CD4-positive, CD25-positive, alpha-beta regulatory T cell (primary cell): ENCODE measurements at regions not wholly inside any gene's neighbourhood (a gene's known extent, or its start where the extent isn't known, plus 50 kb on each side); places are given as distances from the start of the nearest gene placed in this dataset.

ENCODE experiments used
- ATAC-seq, 2 donors: fragments of 150-1000 bp; cut with Tn5 transposase; one replicate each; pipeline ENCODE4 v1.10.0; 2021; ENCODE audit warnings: low read depth in 2 of 2, moderate number of reproducible peaks in 2 of 2, moderate library complexity in 1 of 2
- DNase-seq, 3 donors: peaks; one replicate each; pipeline versions ENCODE4 v3.0.0 to v3.0.0-alpha.2; 2012 to 2022; ENCODE audit warnings: mixed read lengths in 1 of 3
- H3K27ac ChIP-seq: one replicate; pipeline ENCODE4 v1.7.0; 2013; ENCODE audit warnings: mild to moderate bottlenecking, low read length; ENCODE audit not compliant: insufficient read depth, poor library complexity, severe bottlenecking
- H3K27me3 ChIP-seq: one replicate; pipeline ENCODE4 v1.7.0; 2013; ENCODE audit warnings: low read length; ENCODE audit not compliant: control insufficient read depth, insufficient read depth
- H3K36me3 ChIP-seq: one replicate; pipeline ENCODE4 v1.7.0; 2013; ENCODE audit warnings: mild to moderate bottlenecking, low read length, moderate library complexity; ENCODE audit not compliant: control insufficient read depth, insufficient read depth
- H3K4me1 ChIP-seq: 2 replicates; pipeline ENCODE4 v1.7.0; 2013; ENCODE audit warnings: mild to moderate bottlenecking, low read length; ENCODE audit not compliant: insufficient read depth, control insufficient read depth, poor library complexity, severe bottlenecking
- H3K4me3 ChIP-seq: one replicate; pipeline ENCODE4 v1.7.0; 2013; ENCODE audit warnings: low read depth, mild to moderate bottlenecking, low read length, moderate library complexity
- H3K9me3 ChIP-seq, 2 experiments: 1 replicate in 1 of 2; 2 replicates in 1 of 2; pipeline ENCODE4 v1.7.0; 2013; ENCODE audit warnings: low read length in 2 of 2, mild to moderate bottlenecking in 1 of 2, moderate library complexity in 1 of 2; ENCODE audit not compliant: control insufficient read depth in 2 of 2
- H3K27ac Mint-ChIP-seq, 3 donors: one replicate each; pipeline ENCODE4 v1.8.0; 2020 to 2022; ENCODE audit warnings: mild to moderate bottlenecking in 3 of 3, mixed read lengths in 3 of 3, moderate library complexity in 2 of 3
- H3K27me3 Mint-ChIP-seq: one replicate; pipeline ENCODE4 v1.8.0; 2022; ENCODE audit warnings: mild to moderate bottlenecking, mixed read lengths
- H3K36me3 Mint-ChIP-seq: one replicate; pipeline ENCODE4 v1.8.0; 2020; ENCODE audit warnings: mixed read lengths
- H3K4me1 Mint-ChIP-seq, 4 donors: one replicate each; pipeline ENCODE4 v1.8.0; 2020 to 2022; ENCODE audit warnings: mixed read lengths in 4 of 4, mild to moderate bottlenecking in 1 of 4
- H3K4me3 Mint-ChIP-seq, 4 donors: one replicate each; pipeline ENCODE4 v1.8.0; 2020 to 2022; ENCODE audit warnings: mild to moderate bottlenecking in 4 of 4, mixed read lengths in 4 of 4, moderate library complexity in 3 of 4
- H3K9me3 Mint-ChIP-seq, 7 donors: one replicate each; pipeline ENCODE4 v1.8.0; 2020 to 2022; ENCODE audit warnings: mixed read lengths in 7 of 7, mild to moderate bottlenecking in 3 of 7, moderate library complexity in 2 of 7

DNA sequence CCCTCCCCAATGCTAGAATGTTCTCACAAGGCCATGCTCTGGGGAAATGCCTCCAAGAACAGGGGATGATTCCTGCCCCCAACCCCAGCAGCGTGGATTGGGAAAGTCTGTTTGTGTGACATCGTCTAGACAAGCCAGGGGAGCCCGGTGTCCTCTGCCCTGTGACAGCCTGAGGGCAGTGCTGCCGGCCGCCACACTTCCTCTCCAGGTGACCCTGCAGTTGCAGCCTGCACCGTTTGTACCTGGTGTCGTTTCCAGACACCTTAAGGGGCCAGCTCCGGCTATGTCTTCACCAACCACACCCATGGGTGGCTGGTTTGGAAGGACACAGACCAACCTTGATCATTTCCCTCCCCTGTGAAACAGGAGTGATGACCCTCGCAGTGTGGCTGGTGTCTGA, 372.6 kb downstream of the BCL11B start:
- H3K4me1 Mint-ChIP-seq, result peaks cover 0 to 7% (median 2%) of the 10 kb centered on the region in 4 donors
- no peaks in the 10 kb centered on the region for H3K36me3 ChIP-seq
- no peak overlapping the region for H3K27ac Mint-ChIP-seq
- H3K27me3 Mint-ChIP-seq, result peaks cover 4% of the 10 kb centered on the region
- peaks cover 0 to 3% (median 0%) of the 10 kb centered on the region in 7 donors for H3K9me3 Mint-ChIP-seq
- DNase-seq (no peak), ATAC-seq (no peak)
- no peaks in the 10 kb centered on the region for H3K27me3 ChIP-seq
- no peaks in the 10 kb centered on the region for H3K36me3 Mint-ChIP-seq
- no peaks in the 10 kb centered on the region for H3K4me1 ChIP-seq
- H3K27ac ChIP-seq, result no peak overlapping the region
- no peaks in the 10 kb centered on the region for H3K9me3 ChIP-seq
- no peak overlapping the region for H3K4me3 ChIP-seq
- H3K4me3 Mint-ChIP-seq, result no peak overlapping the region

DNA sequence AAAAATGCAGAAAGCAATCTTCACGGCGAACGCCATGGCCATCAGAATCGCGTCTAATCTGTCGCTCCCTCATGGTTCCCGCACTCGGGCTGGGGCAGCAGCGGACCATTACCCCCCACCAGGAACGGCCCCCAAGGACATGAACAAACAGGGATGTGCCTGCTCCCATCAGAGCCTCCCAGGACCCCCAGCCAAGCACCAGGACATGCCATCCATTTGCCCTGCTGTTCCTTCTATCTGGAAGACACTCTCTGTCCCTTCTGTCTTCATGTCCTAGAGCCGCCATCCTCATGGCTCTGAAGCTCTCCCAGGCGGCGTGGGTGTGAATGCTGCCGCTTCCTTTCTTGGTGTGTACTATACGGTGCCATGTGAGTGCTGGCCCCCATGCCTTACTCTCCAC, 371.8 kb downstream of the BCL11B start:
- Histone ChIP-seq H3K27ac (no peak overlapping the region), H3K4me1 (no peaks in the 10 kb centered on the region), H3K36me3 (no peaks in the 10 kb centered on the region), H3K4me3 (no peak overlapping the region), H3K27me3 (no peaks in the 10 kb centered on the region), H3K9me3 (no peaks in the 10 kb centered on the region)
- Mint-ChIP-seq H3K36me3 (no peaks in the 10 kb centered on the region), H3K27me3 (peaks cover 7% of the 10 kb centered on the region), H3K4me1 (peaks cover 0 to 7% (median 2%) of the 10 kb centered on the region in 4 donors), H3K9me3 (peaks cover 0 to 4% (median 0%) of the 10 kb centered on the region in 7 donors), H3K4me3 (no peak overlapping the region), H3K27ac (no peak overlapping the region)
- no peak for DNase-seq
- ATAC-seq, result no peak

- H3K4me3 Mint-ChIP-seq, result no peak overlapping the region
- H3K9me3 ChIP-seq, result no peaks in the 10 kb centered on the region
- H3K36me3 ChIP-seq, result no peaks in the 10 kb centered on the region
- no peak overlapping the region for H3K27ac ChIP-seq
- no peaks in the 10 kb centered on the region for H3K4me1 ChIP-seq
- no peak for DNase-seq
- peaks cover 0 to 4% (median 0%) of the 10 kb centered on the region in 7 donors for H3K9me3 Mint-ChIP-seq
- H3K27ac Mint-ChIP-seq, result peak overlapping the region in 1 of 3 donors; percentile 29
- no peak for ATAC-seq
- H3K36me3 Mint-ChIP-seq, result no peaks in the 10 kb centered on the region
- peaks cover 7% of the 10 kb centered on the region for H3K27me3 Mint-ChIP-seq
- H3K27me3 ChIP-seq, result no peaks in the 10 kb centered on the region
- peaks cover 0 to 7% (median 2%) of the 10 kb centered on the region in 4 donors for H3K4me1 Mint-ChIP-seq
- no peak overlapping the region for H3K4me3 ChIP-seq
Measured at GRCh38 chr14:98900798-98901197, 371.2 kb downstream of the BCL11B start.

- peaks cover 7% of the 10 kb centered on the region for H3K27me3 Mint-ChIP-seq
- no peaks in the 10 kb centered on the region for H3K27me3 ChIP-seq
- peaks cover 0 to 4% (median 0%) of the 10 kb centered on the region in 7 donors for H3K9me3 Mint-ChIP-seq
- no peaks in the 10 kb centered on the region for H3K4me1 ChIP-seq
- DNase-seq, result no peak
- no peak for ATAC-seq
- H3K4me1 Mint-ChIP-seq, result peaks cover 0 to 7% (median 2%) of the 10 kb centered on the region in 4 donors
- H3K27ac ChIP-seq, result no peak overlapping the region
- H3K36me3 ChIP-seq, result no peaks in the 10 kb centered on the region
- H3K27ac Mint-ChIP-seq, result peak overlapping the region in 1 of 3 donors; percentile 47
- no peak overlapping the region for H3K4me3 ChIP-seq
- H3K4me3 Mint-ChIP-seq, result no peak overlapping the region
- no peaks in the 10 kb centered on the region for H3K9me3 ChIP-seq
- no peaks in the 10 kb centered on the region for H3K36me3 Mint-ChIP-seq
Measured at GRCh38 chr14:98901511-98902205, 370.3 kb downstream of the BCL11B start.

GRCh38 chr14:98903371-98903770, 368.6 kb downstream of the BCL11B start:
- Histone ChIP-seq H3K4me1 (no peaks in the 10 kb centered on the region), H3K36me3 (no peaks in the 10 kb centered on the region), H3K9me3 (no peaks in the 10 kb centered on the region), H3K27ac (no peak overlapping the region), H3K4me3 (no peak overlapping the region), H3K27me3 (no peaks in the 10 kb centered on the region)
- Mint-ChIP-seq H3K4me3 (no peak overlapping the region), H3K27ac (no peak overlapping the region), H3K4me1 (peaks cover 0 to 7% (median 2%) of the 10 kb centered on the region in 4 donors), H3K27me3 (peaks cover 7% of the 10 kb centered on the region), H3K36me3 (no peaks in the 10 kb centered on the region), H3K9me3 (peaks cover 0 to 5% (median 0%) of the 10 kb centered on the region in 7 donors)
- ATAC-seq, result no peak
- DNase-seq, result no peak

DNA sequence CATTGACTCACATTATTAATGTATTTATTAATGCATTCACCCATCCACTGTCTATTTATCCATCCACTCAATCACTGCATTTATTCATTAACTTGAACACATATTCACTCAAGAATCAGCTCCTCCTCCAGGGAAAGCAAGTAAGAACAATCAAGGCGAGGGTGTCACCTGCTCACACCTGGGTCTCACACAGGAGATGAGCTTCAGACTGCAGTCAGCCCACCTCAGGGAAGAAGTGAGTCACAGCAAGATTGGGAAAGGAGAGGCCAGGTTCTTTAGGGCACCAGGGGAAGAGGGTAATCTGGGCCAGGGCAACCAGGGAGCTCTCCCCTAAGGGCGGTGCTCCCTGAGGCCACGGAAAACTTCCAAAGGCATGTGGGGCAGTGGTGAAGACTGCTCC, 367.3 kb downstream of the BCL11B start:
- no peak for ATAC-seq
- H3K27ac Mint-ChIP-seq, result peak overlapping the region in 2 of 3 donors; percentile 10 to 27
- H3K27ac ChIP-seq, result no peak overlapping the region

DNA sequence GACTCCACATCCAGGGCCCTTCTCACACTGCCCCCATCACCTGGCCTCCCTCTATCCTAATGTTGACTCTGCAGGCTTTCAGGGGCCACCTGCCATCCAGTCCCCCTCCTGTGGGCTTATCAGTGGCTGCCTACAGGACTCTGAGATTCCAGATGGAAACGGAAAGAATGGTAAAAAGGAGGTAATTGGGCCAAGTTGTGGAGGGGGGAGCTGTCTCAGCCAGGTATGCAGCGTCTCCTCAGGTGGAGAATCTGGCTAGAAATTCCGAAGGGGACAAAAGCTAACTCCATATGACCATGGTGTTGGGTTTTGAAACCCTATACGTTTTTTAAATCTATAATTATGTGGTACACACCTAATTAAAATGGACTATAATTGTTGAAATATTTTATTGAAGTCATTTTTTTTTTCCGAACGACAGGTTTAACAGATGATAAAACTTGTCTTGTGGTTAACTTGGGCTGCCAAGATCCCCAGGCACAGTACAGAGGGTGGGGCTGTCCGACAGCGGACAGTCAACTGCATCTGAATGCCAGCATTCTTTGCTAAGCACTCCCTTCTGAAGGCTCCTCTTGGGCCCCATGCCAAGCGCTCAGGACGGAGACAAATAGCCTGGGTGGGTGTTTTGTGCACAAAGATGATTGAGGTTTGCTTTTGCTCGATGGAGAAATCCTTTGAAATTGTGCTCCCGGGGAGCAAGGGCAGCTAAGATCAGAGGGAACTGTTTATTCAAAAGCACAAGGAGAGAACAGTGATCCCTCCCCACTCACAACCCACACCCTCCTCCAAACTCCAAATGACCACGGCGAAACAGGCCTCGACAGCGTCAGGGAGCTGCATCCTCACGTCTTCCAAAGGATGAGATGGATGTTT, 365.6 kb downstream of the BCL11B start:
- H3K27me3 ChIP-seq, result no peaks in the 10 kb centered on the region
- no peaks in the 10 kb centered on the region for H3K9me3 ChIP-seq
- ATAC-seq, result no peak
- no peak overlapping the region for H3K4me3 Mint-ChIP-seq
- peak overlapping the region in 1 of 3 donors; percentile 78 for H3K27ac Mint-ChIP-seq
- no peak overlapping the region for H3K4me3 ChIP-seq
- no peaks in the 10 kb centered on the region for H3K4me1 ChIP-seq
- no peak for DNase-seq
- H3K27me3 Mint-ChIP-seq, result peaks cover 7% of the 10 kb centered on the region
- no peak overlapping the region for H3K27ac ChIP-seq
- no peaks in the 10 kb centered on the region for H3K36me3 Mint-ChIP-seq
- H3K36me3 ChIP-seq, result no peaks in the 10 kb centered on the region
- H3K4me1 Mint-ChIP-seq, result peaks cover under 1 to 10% (median 5%) of the 10 kb centered on the region in 4 donors
- peaks cover 0 to 5% (median 0%) of the 10 kb centered on the region in 7 donors for H3K9me3 Mint-ChIP-seq

More for the DNA sequence above, 367.3 kb downstream of the BCL11B start:
- peaks cover 0 to 5% (median 0%) of the 10 kb centered on the region in 7 donors for H3K9me3 Mint-ChIP-seq
- H3K27me3 ChIP-seq, result no peaks in the 10 kb centered on the region
- no peaks in the 10 kb centered on the region for H3K9me3 ChIP-seq
- no peak overlapping the region for H3K4me3 ChIP-seq
- peaks cover 7% of the 10 kb centered on the region for H3K27me3 Mint-ChIP-seq
- no peaks in the 10 kb centered on the region for H3K36me3 Mint-ChIP-seq
- H3K4me1 Mint-ChIP-seq, result peaks cover 0 to 7% (median 5%) of the 10 kb centered on the region in 4 donors
- DNase-seq, result no peak
- H3K36me3 ChIP-seq, result no peaks in the 10 kb centered on the region
- no peaks in the 10 kb centered on the region for H3K4me1 ChIP-seq
- H3K4me3 Mint-ChIP-seq, result no peak overlapping the region
